ENCODE measurements at regions not wholly inside any gene's neighbourhood (a gene's known extent, or its start where the extent isn't known, plus 50 kb on each side); places are given as distances from the start of the nearest gene placed in this dataset.
"Not testable (repeated sequence)": the region's sequence is repeated elsewhere in the genome, so short reads cannot be mapped to it uniquely, and the experiment has no call there.

- H3K4me1 ChIP-seq (ENCODE audit: control insufficient read depth, insufficient read depth, low read length) = peaks cover 30% of the 10 kb centered on the region
- no peak for DNase-seq (ENCODE audit: low read depth)
- no peaks in the 10 kb centered on the region for H3K9me3 ChIP-seq (ENCODE audit: control insufficient read depth, low read length)
- no peaks in the 10 kb centered on the region for H3K36me3 ChIP-seq (ENCODE audit: control insufficient read depth, insufficient read depth, low read length, severe bottlenecking)
- no peak overlapping the region for H3K9ac ChIP-seq (ENCODE audit: low read length)
- H3K27me3 ChIP-seq (replicated peaks; ENCODE audit: control insufficient read depth, insufficient read depth, low read length) = peaks cover 22% of the 10 kb centered on the region
- no peak overlapping the region for H3K4me3 ChIP-seq (ENCODE audit: low read length)
These were observed 265.4 kb upstream of the PLET1 start for GRCh38 chr11:112525844-112526590.

- no peaks in the 10 kb centered on the region for H3K9me3 ChIP-seq (ENCODE audit: control insufficient read depth, low read length)
- no peak for DNase-seq (ENCODE audit: low read depth)
- no peak overlapping the region for H3K9ac ChIP-seq (ENCODE audit: low read length)
- no peaks in the 10 kb centered on the region for H3K36me3 ChIP-seq (ENCODE audit: control insufficient read depth, insufficient read depth, low read length, severe bottlenecking)
- H3K4me1 ChIP-seq (ENCODE audit: control insufficient read depth, insufficient read depth, low read length) = peaks cover 30% of the 10 kb centered on the region
- H3K27me3 ChIP-seq (replicated peaks; ENCODE audit: control insufficient read depth, insufficient read depth, low read length) = peaks cover 22% of the 10 kb centered on the region
- H3K4me3 ChIP-seq (ENCODE audit: low read length) = no peak overlapping the region
These were observed 266.2 kb upstream of the PLET1 start for GRCh38 chr11:112526699-112527416.

- no peak overlapping the region for H3K4me3 ChIP-seq (ENCODE audit: low read length)
These were observed 268.4 kb upstream of the PLET1 start for GRCh38 chr11:112529071-112529470.

DNA sequence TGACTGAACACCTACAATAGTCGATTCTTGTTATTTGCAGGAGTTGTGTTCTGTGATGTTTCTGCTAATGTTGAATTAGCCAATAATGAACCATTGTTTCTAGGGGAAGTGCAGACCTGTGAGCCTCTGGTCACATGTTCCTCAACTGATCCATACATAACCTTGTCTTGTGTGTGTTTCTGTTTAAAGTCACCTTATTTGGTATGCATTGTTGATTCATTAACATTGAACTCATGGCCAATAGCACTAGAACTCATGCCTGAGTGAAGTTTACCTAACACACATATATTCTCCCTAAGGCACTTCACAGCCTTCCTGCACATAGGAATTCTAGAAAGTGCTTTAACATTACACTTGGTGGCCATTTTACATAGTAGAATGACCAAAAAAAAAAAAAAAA, 271.8 kb upstream of the PLET1 start:
- H3K27me3 ChIP-seq (replicated peaks; ENCODE audit: control insufficient read depth, insufficient read depth, low read length) = peaks cover 64% of the 10 kb centered on the region
- H3K9ac ChIP-seq (ENCODE audit: low read length) = no peak overlapping the region
- no peaks in the 10 kb centered on the region for H3K9me3 ChIP-seq (ENCODE audit: control insufficient read depth, low read length)
- peaks cover 2% of the 10 kb centered on the region for H3K4me1 ChIP-seq (ENCODE audit: control insufficient read depth, insufficient read depth, low read length)
- H3K36me3 ChIP-seq (ENCODE audit: control insufficient read depth, insufficient read depth, low read length, severe bottlenecking) = no peaks in the 10 kb centered on the region
- DNase-seq (ENCODE audit: low read depth) = no peak
- H3K4me3 ChIP-seq (ENCODE audit: low read length) = no peak overlapping the region

More at GRCh38 chr11:112529071-112529470, 268.4 kb upstream of the PLET1 start:
- DNase-seq (ENCODE audit: low read depth) = no peak
- Histone ChIP-seq H3K9ac (ENCODE audit: low read length) (no peak overlapping the region), H3K36me3 (ENCODE audit: control insufficient read depth, insufficient read depth, low read length, severe bottlenecking) (no peaks in the 10 kb centered on the region), H3K9me3 (ENCODE audit: control insufficient read depth, low read length) (no peaks in the 10 kb centered on the region), H3K27me3 (replicated peaks; ENCODE audit: control insufficient read depth, insufficient read depth, low read length) (peaks cover 36% of the 10 kb centered on the region), H3K4me1 (ENCODE audit: control insufficient read depth, insufficient read depth, low read length) (peaks cover 30% of the 10 kb centered on the region)

DNA sequence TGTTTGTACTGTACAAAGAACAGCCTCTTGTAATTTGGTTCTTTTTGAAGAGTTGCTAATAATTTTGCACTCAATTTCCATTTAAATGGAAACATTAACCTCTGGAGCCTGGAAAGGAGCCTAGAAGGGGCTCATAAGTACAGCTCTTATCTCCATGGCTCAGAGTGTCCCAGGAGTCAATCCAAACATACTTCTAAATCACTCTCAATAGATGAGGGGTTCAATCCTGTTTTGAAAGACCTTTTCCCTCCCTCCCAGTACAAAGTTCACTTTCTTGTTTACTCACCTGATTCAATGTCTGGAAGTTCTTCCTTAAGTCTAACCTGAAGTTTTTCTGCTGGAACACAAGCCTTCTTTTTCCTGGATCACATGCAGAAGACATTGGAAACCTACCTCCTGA, 273.0 kb upstream of the PLET1 start:
- Histone ChIP-seq H3K36me3 (ENCODE audit: control insufficient read depth, insufficient read depth, low read length, severe bottlenecking) (no peaks in the 10 kb centered on the region), H3K9me3 (ENCODE audit: control insufficient read depth, low read length) (no peaks in the 10 kb centered on the region), H3K4me3 (ENCODE audit: low read length) (no peak overlapping the region), H3K4me1 (ENCODE audit: control insufficient read depth, insufficient read depth, low read length) (no peaks in the 10 kb centered on the region), H3K27me3 (replicated peaks; ENCODE audit: control insufficient read depth, insufficient read depth, low read length) (peaks cover 59% of the 10 kb centered on the region), H3K9ac (ENCODE audit: low read length) (no peak overlapping the region)
- no peak for DNase-seq (ENCODE audit: low read depth)

DNA sequence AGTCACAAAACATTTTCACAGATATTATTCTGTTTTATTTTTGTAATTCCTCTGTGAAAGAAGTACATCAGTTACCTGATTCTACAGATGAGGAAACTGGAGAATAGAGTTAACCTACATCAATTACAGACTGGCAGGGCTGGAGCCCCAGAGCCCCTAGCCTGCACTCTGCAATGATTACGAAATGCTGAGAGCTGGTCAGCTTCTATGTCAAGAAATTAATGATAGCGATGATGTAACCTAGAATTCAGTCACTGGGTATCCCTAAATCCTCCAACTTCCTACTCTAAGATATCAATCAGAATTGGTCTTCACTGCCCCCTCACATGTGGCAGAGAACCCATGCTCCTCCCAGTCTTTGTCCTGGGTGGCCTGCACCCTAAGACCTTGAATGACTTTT, 273.5 kb upstream of the PLET1 start:
- Histone ChIP-seq H3K27me3 (replicated peaks; ENCODE audit: control insufficient read depth, insufficient read depth, low read length) (peaks cover 53% of the 10 kb centered on the region), H3K9ac (ENCODE audit: low read length) (no peak overlapping the region), H3K36me3 (ENCODE audit: control insufficient read depth, insufficient read depth, low read length, severe bottlenecking) (no peaks in the 10 kb centered on the region), H3K4me1 (ENCODE audit: control insufficient read depth, insufficient read depth, low read length) (no peaks in the 10 kb centered on the region), H3K4me3 (ENCODE audit: low read length) (no peak overlapping the region), H3K9me3 (ENCODE audit: control insufficient read depth, low read length) (no peaks in the 10 kb centered on the region)
- no peak for DNase-seq (ENCODE audit: low read depth)

DNA sequence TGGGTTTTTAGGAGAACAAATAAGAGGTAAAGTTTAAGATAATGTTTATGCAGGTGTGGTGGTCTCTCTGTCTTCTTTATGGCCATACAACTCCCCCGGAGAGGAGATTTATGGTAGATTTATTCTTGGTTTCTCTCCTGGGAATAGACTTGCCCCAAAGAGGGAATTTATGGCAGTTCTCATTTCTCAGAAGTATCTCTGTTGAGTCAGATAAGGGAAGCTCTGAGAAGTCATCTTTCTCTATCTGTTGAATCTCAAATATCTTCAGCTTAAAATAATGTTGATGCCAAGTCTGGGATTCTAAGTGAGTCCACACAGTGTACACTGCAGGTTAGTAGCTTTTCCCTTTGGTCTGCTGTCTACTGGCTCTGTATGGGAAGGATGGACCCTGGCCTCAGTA, 276.4 kb upstream of the PLET1 start:
- Histone ChIP-seq H3K27me3 (replicated peaks; ENCODE audit: control insufficient read depth, insufficient read depth, low read length) (peaks cover 56% of the 10 kb centered on the region), H3K4me3 (ENCODE audit: low read length) (no peak overlapping the region), H3K36me3 (ENCODE audit: control insufficient read depth, insufficient read depth, low read length, severe bottlenecking) (no peaks in the 10 kb centered on the region), H3K9me3 (ENCODE audit: control insufficient read depth, low read length) (no peaks in the 10 kb centered on the region), H3K4me1 (ENCODE audit: control insufficient read depth, insufficient read depth, low read length) (no peaks in the 10 kb centered on the region), H3K9ac (ENCODE audit: low read length) (no peak overlapping the region)
- DNase-seq (ENCODE audit: low read depth) = no peak

DNA sequence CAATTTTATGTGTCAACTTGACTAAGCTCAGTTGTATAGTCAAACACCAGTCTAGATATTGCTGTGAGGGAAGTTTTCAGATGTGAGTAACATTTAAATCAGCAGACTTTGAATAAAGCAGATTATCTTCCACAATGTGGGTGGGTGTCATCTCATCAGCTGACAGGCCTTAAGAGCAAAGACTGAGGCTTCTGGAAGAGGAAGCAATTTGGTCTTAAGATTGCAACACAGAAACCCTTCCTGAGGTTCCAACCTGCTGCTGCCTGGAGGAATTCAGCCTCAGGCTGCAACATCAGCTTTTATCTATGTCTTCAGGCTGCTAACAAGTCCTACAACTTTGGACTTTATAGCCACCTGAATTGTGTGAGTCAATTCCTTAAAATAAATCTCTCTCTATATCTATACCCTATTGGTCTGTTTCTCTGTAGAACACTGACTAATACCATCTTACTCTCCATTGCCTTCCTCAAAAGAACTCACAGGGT, 277.2 kb upstream of the PLET1 start:
- peaks cover 51% of the 10 kb centered on the region for H3K27me3 ChIP-seq (replicated peaks; ENCODE audit: control insufficient read depth, insufficient read depth, low read length)
- H3K9ac ChIP-seq (ENCODE audit: low read length) = no peak overlapping the region
- no peak for DNase-seq (ENCODE audit: low read depth)

GRCh38 chr11:112538534-112539280, 278.0 kb upstream of the PLET1 start:
- Histone ChIP-seq H3K27me3 (replicated peaks; ENCODE audit: control insufficient read depth, insufficient read depth, low read length) (peaks cover 43% of the 10 kb centered on the region), H3K4me3 (ENCODE audit: low read length) (no peak overlapping the region), H3K4me1 (ENCODE audit: control insufficient read depth, insufficient read depth, low read length) (no peaks in the 10 kb centered on the region), H3K9me3 (ENCODE audit: control insufficient read depth, low read length) (no peaks in the 10 kb centered on the region), H3K9ac (ENCODE audit: low read length) (no peak overlapping the region), H3K36me3 (ENCODE audit: control insufficient read depth, insufficient read depth, low read length, severe bottlenecking) (no peaks in the 10 kb centered on the region)
- no peak for DNase-seq (ENCODE audit: low read depth)

More for the DNA sequence above, 277.2 kb upstream of the PLET1 start:
- no peaks in the 10 kb centered on the region for H3K9me3 ChIP-seq (ENCODE audit: control insufficient read depth, low read length)
- no peaks in the 10 kb centered on the region for H3K4me1 ChIP-seq (ENCODE audit: control insufficient read depth, insufficient read depth, low read length)
- H3K4me3 ChIP-seq (ENCODE audit: low read length) = no peak overlapping the region
- no peaks in the 10 kb centered on the region for H3K36me3 ChIP-seq (ENCODE audit: control insufficient read depth, insufficient read depth, low read length, severe bottlenecking)

- H3K9me3 ChIP-seq (ENCODE audit: control insufficient read depth, low read length); H3K4me1 ChIP-seq (ENCODE audit: control insufficient read depth, insufficient read depth, low read length); H3K4me3 ChIP-seq (ENCODE audit: low read length); H3K36me3 ChIP-seq (ENCODE audit: control insufficient read depth, insufficient read depth, low read length, severe bottlenecking); DNase-seq (ENCODE audit: low read depth); H3K9ac ChIP-seq (ENCODE audit: low read length): not testable (repeated sequence)
- H3K27me3 ChIP-seq (replicated peaks; ENCODE audit: control insufficient read depth, insufficient read depth, low read length) = peaks cover 41% of the 10 kb centered on the region
These were observed 278.6 kb upstream of the PLET1 start for GRCh38 chr11:112539281-112539555.

DNA sequence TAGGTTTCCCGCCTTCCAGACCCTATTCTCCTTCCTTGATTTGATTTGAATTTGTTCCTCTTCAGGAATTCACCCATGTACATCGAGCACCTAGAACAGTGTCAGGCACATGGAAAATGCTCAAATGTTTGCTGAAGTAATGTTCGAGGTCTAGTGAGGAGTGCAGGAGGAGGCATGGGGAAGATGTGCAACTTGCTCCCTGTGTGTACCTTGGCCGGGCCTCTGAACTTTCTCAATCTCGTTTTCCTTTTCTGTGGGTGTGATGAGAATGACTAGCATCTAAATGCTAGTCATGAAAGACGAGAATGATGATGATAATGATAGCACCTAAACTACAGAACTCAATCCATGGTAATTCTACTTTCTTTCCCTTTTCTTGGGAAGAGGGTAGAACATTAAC, 279.1 kb upstream of the PLET1 start:
- Histone ChIP-seq H3K36me3 (ENCODE audit: control insufficient read depth, insufficient read depth, low read length, severe bottlenecking) (no peaks in the 10 kb centered on the region), H3K9ac (ENCODE audit: low read length) (no peak overlapping the region), H3K27me3 (replicated peaks; ENCODE audit: control insufficient read depth, insufficient read depth, low read length) (peaks cover 36% of the 10 kb centered on the region), H3K4me3 (ENCODE audit: low read length) (no peak overlapping the region), H3K9me3 (ENCODE audit: control insufficient read depth, low read length) (no peaks in the 10 kb centered on the region), H3K4me1 (ENCODE audit: control insufficient read depth, insufficient read depth, low read length) (no peaks in the 10 kb centered on the region)
- DNase-seq (ENCODE audit: low read depth) = no peak

Measured in adipocyte (in vitro differentiated cells).